ENCODE measurements at regions not wholly inside any gene's neighbourhood (a gene's known extent, or its start where the extent isn't known, plus 50 kb on each side); places are given as distances from the start of the nearest gene placed in this dataset.

- TF ChIP-seq TAF15 (IDR thresholded peaks at IDR 0.05; ENCODE audit: low read depth, low read length, poor library complexity, severe bottlenecking) (no peak), ZNF597 (CRISPR knock-in tag; IDR thresholded peaks at IDR 0.05) (no peak), IKZF1 (IDR thresholded peaks at IDR 0.05) (no peak), THRA (CRISPR knock-in tag; IDR thresholded peaks at IDR 0.05; ENCODE audit: borderline replicate concordance) (no peak), SP5 (CRISPR knock-in tag; IDR thresholded peaks at IDR 0.05; ENCODE audit: borderline replicate concordance, low read depth) (no peak), RAD21 (CRISPR knock-in tag; IDR thresholded peaks at IDR 0.05) (0 out of 2 replicates have a peak, but pooled peaks have one; percentile 31), HOMEZ (CRISPR knock-in tag; IDR thresholded peaks at IDR 0.05; ENCODE audit: low read depth) (no peak), ZNF337 (CRISPR knock-in tag; IDR thresholded peaks at IDR 0.05; ENCODE audit: borderline replicate concordance, low read depth) (no peak), ZSCAN12 (CRISPR knock-in tag; IDR thresholded peaks at IDR 0.05) (no peak), MZF1 (CRISPR knock-in tag; IDR thresholded peaks at IDR 0.05; ENCODE audit: borderline replicate concordance) (no peak), GATAD2A (CRISPR knock-in tag; IDR thresholded peaks at IDR 0.05) (0 out of 2 replicates have a peak, but pooled peaks have one; percentile 30), ZNF737 (CRISPR knock-in tag; IDR thresholded peaks at IDR 0.05; ENCODE audit: borderline replicate concordance) (no peak), ZNF644 (CRISPR knock-in tag; IDR thresholded peaks at IDR 0.05; ENCODE audit: low read depth) (0 out of 2 replicates have a peak, but pooled peaks have one; percentile 29), RNF219 (CRISPR knock-in tag; IDR thresholded peaks at IDR 0.05) (no peak), NFIB (CRISPR knock-in tag; IDR thresholded peaks at IDR 0.05; ENCODE audit: borderline replicate concordance) (no peak), SMC3 (IDR thresholded peaks at IDR 0.05; ENCODE audit: low read length) (peak; percentile 21; the same call in 1 of the 2 replicates), ESRRA (CRISPR knock-in tag; IDR thresholded peaks at IDR 0.05; ENCODE audit: low read depth) (no peak), STAG1 (CRISPR knock-in tag; IDR thresholded peaks at IDR 0.05) (peak; percentile 62), ZNF44 (CRISPR knock-in tag; IDR thresholded peaks at IDR 0.05) (no peak), ADNP (CRISPR knock-in tag; IDR thresholded peaks at IDR 0.05) (no peak), NR2F2 (IDR thresholded peaks at IDR 0.05; ENCODE audit: borderline replicate concordance, low read depth) (no peak), ZNF614 (CRISPR knock-in tag; IDR thresholded peaks at IDR 0.05; ENCODE audit: borderline replicate concordance) (no peak), ZNF24 (IDR thresholded peaks at IDR 0.05) (no peak), HMG20A (CRISPR knock-in tag; IDR thresholded peaks at IDR 0.05; ENCODE audit: borderline replicate concordance) (no peak), TRIM24 (CRISPR knock-in tag; IDR thresholded peaks at IDR 0.05) (no peak), ZNF143 (CRISPR knock-in tag; IDR thresholded peaks at IDR 0.05) (no peak), ZNF674 (CRISPR knock-in tag; IDR thresholded peaks at IDR 0.05; ENCODE audit: low read depth) (no peak)
Observed at GRCh38 chr10:61140765-61141392, 196.9 kb upstream of the RHOBTB1 start (continued).
